ENCODE measurements at regions not wholly inside any gene's neighbourhood (a gene's known extent, or its start where the extent isn't known, plus 50 kb on each side); places are given as distances from the start of the nearest gene placed in this dataset.
A peak's percentile ranks its signal among the peaks of the same experiment; 100 is the strongest.

- no peak for TF ChIP-seq MYC (IDR thresholded peaks at IDR 0.05; ENCODE audit: low read depth, low read length)
- no peak for TF ChIP-seq POLR2A (IDR thresholded peaks at IDR 0.05; ENCODE audit: extremely low read depth, insufficient read length)
- TF ChIP-seq MAX (IDR thresholded peaks at IDR 0.05; ENCODE audit: low read depth, low read length), result no peak
- TF ChIP-seq CTCF (IDR thresholded peaks at IDR 0.05; ENCODE audit: low read depth, low read length), result no peak
- no peak overlapping the region for H3K4me3 ChIP-seq (ENCODE audit: low read depth, low read length)
- no peak for DNase-seq (ENCODE audit: low read depth)
Observed at GRCh38 chr14:85293612-85294234, 236.2 kb upstream of the FLRT2 start.

- H3K4me3 ChIP-seq (ENCODE audit: low read depth, low read length), result no peak overlapping the region
- TF ChIP-seq MYC (IDR thresholded peaks at IDR 0.05; ENCODE audit: low read depth, low read length) (no peak), POLR2A (IDR thresholded peaks at IDR 0.05; ENCODE audit: extremely low read depth, insufficient read length) (no peak), MAX (IDR thresholded peaks at IDR 0.05; ENCODE audit: low read depth, low read length) (no peak), CTCF (IDR thresholded peaks at IDR 0.05; ENCODE audit: low read depth, low read length) (no peak)
- no peak for DNase-seq (ENCODE audit: low read depth)
Observed at GRCh38 chr14:85295318-85295717, 234.6 kb upstream of the FLRT2 start.

GRCh38 chr14:85296456-85297210 is 233.3 kb upstream of the FLRT2 start:
- no peak overlapping the region for H3K4me3 ChIP-seq (ENCODE audit: low read depth, low read length)
- DNase-seq (ENCODE audit: low read depth), result peak; percentile 1
- TF ChIP-seq CTCF (IDR thresholded peaks at IDR 0.05; ENCODE audit: low read depth, low read length) (no peak), MYC (IDR thresholded peaks at IDR 0.05; ENCODE audit: low read depth, low read length) (no peak), POLR2A (IDR thresholded peaks at IDR 0.05; ENCODE audit: extremely low read depth, insufficient read length) (no peak), MAX (IDR thresholded peaks at IDR 0.05; ENCODE audit: low read depth, low read length) (no peak)

- no peak for DNase-seq (ENCODE audit: low read depth)
- no peak for TF ChIP-seq MYC (IDR thresholded peaks at IDR 0.05; ENCODE audit: low read depth, low read length)
- TF ChIP-seq MAX (IDR thresholded peaks at IDR 0.05; ENCODE audit: low read depth, low read length), result no peak
- no peak for TF ChIP-seq CTCF (IDR thresholded peaks at IDR 0.05; ENCODE audit: low read depth, low read length)
- no peak for TF ChIP-seq POLR2A (IDR thresholded peaks at IDR 0.05; ENCODE audit: extremely low read depth, insufficient read length)
- no peak overlapping the region for H3K4me3 ChIP-seq (ENCODE audit: low read depth, low read length)
Observed at GRCh38 chr14:85300107-85300506, 229.8 kb upstream of the FLRT2 start.

- DNase-seq (ENCODE audit: low read depth), result no peak
- no peak for TF ChIP-seq MAX (IDR thresholded peaks at IDR 0.05; ENCODE audit: low read depth, low read length)
- no peak for TF ChIP-seq POLR2A (IDR thresholded peaks at IDR 0.05; ENCODE audit: extremely low read depth, insufficient read length)
- TF ChIP-seq MYC (IDR thresholded peaks at IDR 0.05; ENCODE audit: low read depth, low read length), result no peak
- TF ChIP-seq CTCF (IDR thresholded peaks at IDR 0.05; ENCODE audit: low read depth, low read length), result no peak
- H3K4me3 ChIP-seq (ENCODE audit: low read depth, low read length), result no peak overlapping the region
Observed at GRCh38 chr14:85301506-85301905, 228.4 kb upstream of the FLRT2 start.

All from NB4 (cell line).